ENCODE measurements at regions not wholly inside any gene's neighbourhood (a gene's known extent, or its start where the extent isn't known, plus 50 kb on each side); places are given as distances from the start of the nearest gene placed in this dataset.

- Mint-ChIP-seq H3K4me3 (no peak overlapping the region), H3K36me3 (ENCODE audit: low read depth) (no peaks in the 10 kb centered on the region), H3K9me3 (no peaks in the 10 kb centered on the region), H3K27ac (no peak overlapping the region), H3K27me3 (peaks cover 20% of the 10 kb centered on the region), H3K4me1 (ENCODE audit: low read depth) (no peaks in the 10 kb centered on the region)
- DNase-seq (no peak), ATAC-seq (ENCODE audit: poor library complexity) (no peak)
- no peak overlapping the region for H3K4me3 ChIP-seq (ENCODE audit: low read length)
- H3K27ac ChIP-seq (ENCODE audit: low read depth in 1 of 2, low read length in 2 of 2) = no peak overlapping the region
- TF ChIP-seq CTCF (IDR thresholded peaks at IDR 0.05) = no peak
- no peaks in the 10 kb centered on the region for H3K36me3 ChIP-seq (ENCODE audit: insufficient read depth, low read length)
- peaks cover 3% of the 10 kb centered on the region in 2 experiments for H3K27me3 ChIP-seq (ENCODE audit: control insufficient read depth in 1 of 2, insufficient read depth in 2 of 2, low read length in 2 of 2)
- intact Hi-C loops (cut with DNase I, micrococcal nuclease) = loop anchor here in 1 of 2 experiments (10.0 kb wide), 1 partner anchor 1125 kb away; no protein-coding TSS in a partner anchor
- H3K9me3 ChIP-seq (ENCODE audit: control insufficient read depth in 1 of 2, insufficient read depth in 1 of 2, low read length in 2 of 2) = no peaks in the 10 kb centered on the region
- ChIA-PET CTCF (no interaction called here), POLR2A (interaction anchor here (0.7 kb wide), 1 partner anchor 179 kb away, joined by 3 read pairs; no protein-coding TSS in a partner anchor)
- H3K4me1 ChIP-seq (ENCODE audit: insufficient read depth, low read length) = no peaks in the 10 kb centered on the region
These were observed 116.6 kb upstream of the SYT6 start for GRCh38 chr1:114270282-114270681.

GRCh38 chr1:114269539-114269938 is 115.9 kb upstream of the SYT6 start:
- H3K9me3 ChIP-seq (ENCODE audit: control insufficient read depth in 1 of 2, insufficient read depth in 1 of 2, low read length in 2 of 2) = no peaks in the 10 kb centered on the region
- POLR2A ChIA-PET = no interaction called here
- CTCF ChIA-PET = no interaction called here
- intact Hi-C loops (cut with DNase I, micrococcal nuclease) = no loop called here
- ATAC-seq (ENCODE audit: poor library complexity) = no peak
- no peak for DNase-seq
- no peaks in the 10 kb centered on the region for H3K4me1 Mint-ChIP-seq (ENCODE audit: low read depth)
- no peaks in the 10 kb centered on the region for H3K4me1 ChIP-seq (ENCODE audit: insufficient read depth, low read length)
- H3K27me3 Mint-ChIP-seq = peaks cover 24% of the 10 kb centered on the region
- no peak overlapping the region for H3K27ac Mint-ChIP-seq
- H3K4me3 Mint-ChIP-seq = no peak overlapping the region
- H3K36me3 Mint-ChIP-seq (ENCODE audit: low read depth) = no peaks in the 10 kb centered on the region
- H3K27ac ChIP-seq (ENCODE audit: low read depth in 1 of 2, low read length in 2 of 2) = no peak overlapping the region
- H3K27me3 ChIP-seq (ENCODE audit: control insufficient read depth in 1 of 2, insufficient read depth in 2 of 2, low read length in 2 of 2) = peaks cover 3% of the 10 kb centered on the region in 2 experiments
- H3K4me3 ChIP-seq (ENCODE audit: low read length) = no peak overlapping the region
- no peaks in the 10 kb centered on the region for H3K9me3 Mint-ChIP-seq
- no peak for TF ChIP-seq CTCF (IDR thresholded peaks at IDR 0.05)
- no peaks in the 10 kb centered on the region for H3K36me3 ChIP-seq (ENCODE audit: insufficient read depth, low read length)

GRCh38 chr1:114263343-114263742 is 109.7 kb upstream of the SYT6 start:
- Histone ChIP-seq H3K27ac (ENCODE audit: low read depth in 1 of 2, low read length in 2 of 2) (no peak overlapping the region), H3K4me3 (ENCODE audit: low read length) (no peak overlapping the region), H3K4me1 (ENCODE audit: insufficient read depth, low read length) (no peaks in the 10 kb centered on the region), H3K36me3 (ENCODE audit: insufficient read depth, low read length) (no peaks in the 10 kb centered on the region), H3K27me3 (ENCODE audit: control insufficient read depth in 1 of 2, insufficient read depth in 2 of 2, low read length in 2 of 2) (peaks cover 3 to 10% of the 10 kb centered on the region in 2 experiments), H3K9me3 (ENCODE audit: control insufficient read depth in 1 of 2, insufficient read depth in 1 of 2, low read length in 2 of 2) (no peaks in the 10 kb centered on the region)
- H3K4me1 Mint-ChIP-seq (ENCODE audit: low read depth) = no peaks in the 10 kb centered on the region
- ATAC-seq (ENCODE audit: poor library complexity) (no peak), DNase-seq (no peak)
- H3K36me3 Mint-ChIP-seq (ENCODE audit: low read depth) = no peaks in the 10 kb centered on the region
- ChIA-PET POLR2A (no interaction called here), CTCF (no interaction called here)
- TF ChIP-seq CTCF (IDR thresholded peaks at IDR 0.05) = no peak
- no peak overlapping the region for H3K27ac Mint-ChIP-seq
- H3K9me3 Mint-ChIP-seq = no peaks in the 10 kb centered on the region
- H3K4me3 Mint-ChIP-seq = no peak overlapping the region
- intact Hi-C loops (cut with DNase I, micrococcal nuclease) = no loop called here
- peaks cover 21% of the 10 kb centered on the region for H3K27me3 Mint-ChIP-seq
